ENCODE measurements at regions not wholly inside any gene's neighbourhood (a gene's known extent, or its start where the extent isn't known, plus 50 kb on each side); places are given as distances from the start of the nearest gene placed in this dataset.

DNA sequence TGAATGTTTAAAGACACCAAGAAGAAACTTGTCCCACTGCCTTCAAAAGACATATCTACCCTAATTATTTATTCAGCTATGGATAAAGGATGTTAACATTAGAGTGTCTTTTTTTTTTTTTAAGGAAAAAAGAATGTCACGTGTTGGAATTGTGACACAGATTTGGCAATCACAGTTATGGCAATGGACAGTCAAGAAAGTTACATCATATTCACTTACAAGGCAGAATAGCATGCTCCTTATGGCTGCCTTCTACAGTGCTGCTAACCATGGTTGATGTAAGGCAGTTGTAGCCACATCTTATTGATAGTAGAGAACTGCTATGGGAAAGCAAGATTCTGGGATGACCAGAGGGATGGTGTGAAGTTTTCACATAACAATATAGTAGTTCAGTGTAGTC is 128.8 kb upstream of the ZBTB20 start:
- TF ChIP-seq, protein P1, sequence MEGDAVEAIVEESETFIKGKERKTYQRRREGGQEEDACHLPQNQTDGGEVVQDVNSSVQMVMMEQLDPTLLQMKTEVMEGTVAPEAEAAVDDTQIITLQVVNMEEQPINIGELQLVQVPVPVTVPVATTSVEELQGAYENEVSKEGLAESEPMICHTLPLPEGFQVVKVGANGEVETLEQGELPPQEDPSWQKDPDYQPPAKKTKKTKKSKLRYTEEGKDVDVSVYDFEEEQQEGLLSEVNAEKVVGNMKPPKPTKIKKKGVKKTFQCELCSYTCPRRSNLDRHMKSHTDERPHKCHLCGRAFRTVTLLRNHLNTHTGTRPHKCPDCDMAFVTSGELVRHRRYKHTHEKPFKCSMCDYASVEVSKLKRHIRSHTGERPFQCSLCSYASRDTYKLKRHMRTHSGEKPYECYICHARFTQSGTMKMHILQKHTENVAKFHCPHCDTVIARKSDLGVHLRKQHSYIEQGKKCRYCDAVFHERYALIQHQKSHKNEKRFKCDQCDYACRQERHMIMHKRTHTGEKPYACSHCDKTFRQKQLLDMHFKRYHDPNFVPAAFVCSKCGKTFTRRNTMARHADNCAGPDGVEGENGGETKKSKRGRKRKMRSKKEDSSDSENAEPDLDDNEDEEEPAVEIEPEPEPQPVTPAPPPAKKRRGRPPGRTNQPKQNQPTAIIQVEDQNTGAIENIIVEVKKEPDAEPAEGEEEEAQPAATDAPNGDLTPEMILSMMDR (IDR thresholded peaks at IDR 0.05): no peak
- no peak for TF ChIP-seq POLR2A (IDR thresholded peaks at IDR 0.05)
- TF ChIP-seq POLR2AphosphoS5 (IDR thresholded peaks at IDR 0.05): no peak
- no peak for TF ChIP-seq EP300 (IDR thresholded peaks at IDR 0.05)

All from stomach (tissue), 4 donors.